Pons (tissue), 1 donor: ENCODE measurements at regions not wholly inside any gene's neighbourhood (a gene's known extent, or its start where the extent isn't known, plus 50 kb on each side); places are given as distances from the start of the nearest gene placed in this dataset.

Source experiments
- DNase-seq: peaks from one replicate; pipeline ENCODE4 v3.0.0-alpha.2; 2016; ENCODE audit warnings: low spot score

DNA sequence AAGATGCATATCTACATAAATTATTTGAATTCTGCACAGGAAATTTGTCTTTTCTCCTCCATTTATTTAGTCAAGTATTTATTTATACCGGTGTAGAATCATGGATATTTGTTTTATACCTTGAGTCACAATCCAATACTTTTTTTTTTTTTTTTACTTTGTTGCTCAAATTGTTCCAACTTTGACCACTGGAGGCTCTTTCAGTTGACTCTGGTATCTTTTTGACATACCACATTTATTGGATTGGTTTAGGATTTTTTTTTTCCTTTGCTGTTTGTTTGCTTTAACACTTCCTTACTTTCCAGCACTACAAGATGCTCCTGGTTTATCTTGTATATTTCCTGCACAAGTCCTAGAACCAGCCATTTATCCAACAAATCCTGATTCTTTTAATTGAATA lies 543.1 kb upstream of the RIOK2 start:
- DNase-seq, result no peak

DNA sequence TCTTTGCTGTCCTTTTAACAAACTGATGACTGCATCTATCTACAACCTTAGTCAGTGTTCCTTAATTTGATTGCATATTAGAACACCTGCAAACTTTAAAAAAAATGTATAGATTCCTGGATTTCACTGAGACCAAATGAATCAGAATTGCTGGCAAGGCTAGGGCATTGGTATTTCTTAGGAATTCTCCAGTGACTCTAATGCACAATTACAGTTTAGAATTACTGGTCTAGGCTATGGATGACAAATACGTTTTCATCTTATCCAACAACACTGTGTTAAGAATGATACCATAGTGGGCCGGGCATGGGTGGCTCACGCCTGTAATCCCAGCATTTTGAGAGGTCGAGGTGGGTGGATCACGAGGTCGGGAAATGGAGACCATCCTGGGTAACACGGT lies 545.9 kb upstream of the RIOK2 start:
- no peak for DNase-seq

DNA sequence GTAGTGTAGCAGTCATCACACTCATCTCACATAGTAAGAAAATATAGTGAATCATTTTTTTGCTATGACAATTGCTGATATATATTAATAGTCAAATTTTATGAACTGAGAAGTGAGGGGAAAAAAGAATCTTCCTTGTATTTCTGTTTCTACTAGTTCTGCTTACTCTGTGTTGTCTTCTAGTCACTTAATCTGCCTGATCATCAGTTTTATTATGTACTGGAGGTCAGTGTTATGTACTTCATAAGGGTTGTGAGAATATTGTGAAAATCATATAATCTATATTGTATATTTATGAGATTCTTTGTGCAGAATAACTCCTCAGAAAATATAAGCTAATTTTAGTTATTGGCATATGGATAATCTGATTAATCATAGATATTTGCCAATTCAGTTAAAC lies 546.9 kb upstream of the RIOK2 start:
- DNase-seq, result no peak

DNA sequence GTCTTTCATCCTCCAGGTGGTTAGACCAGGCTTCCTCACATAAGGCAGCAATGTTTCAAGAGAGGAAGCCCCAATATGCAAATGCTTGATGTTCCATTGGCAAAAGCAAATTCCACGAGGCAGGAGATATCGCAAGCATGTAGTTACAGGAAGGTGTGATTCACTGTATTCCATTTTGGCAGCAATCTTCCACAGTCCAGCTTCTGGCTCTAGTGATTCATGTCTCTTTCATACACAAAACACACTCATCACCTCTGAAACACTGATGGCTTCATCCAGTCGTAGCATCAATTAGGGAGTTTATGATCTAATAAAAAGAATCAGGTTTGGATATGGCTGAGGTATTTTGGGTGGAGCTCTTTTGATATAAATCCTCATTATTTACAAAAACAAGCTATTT lies 552.2 kb upstream of the RIOK2 start:
- DNase-seq, result no peak

DNA sequence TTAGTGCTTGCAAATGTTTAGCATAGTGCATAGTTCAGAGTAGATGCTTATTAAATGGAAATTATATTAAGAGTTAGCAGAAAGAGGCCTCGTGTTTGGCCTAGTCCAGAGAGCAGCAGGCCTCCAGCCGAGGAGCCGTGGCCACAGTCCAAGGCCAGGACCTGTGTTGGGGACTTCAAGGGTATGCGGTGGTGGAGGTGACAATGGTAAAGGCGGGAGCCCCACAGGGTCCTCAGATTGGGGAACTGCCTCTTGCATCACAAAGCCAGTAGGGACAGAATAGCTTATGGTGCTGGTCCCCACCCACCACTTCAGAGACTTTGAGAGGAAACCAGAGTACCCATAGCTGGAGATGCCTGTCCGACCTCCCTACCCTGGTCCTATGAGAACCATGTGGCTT lies 554.6 kb upstream of the RIOK2 start:
- no peak for DNase-seq

DNA sequence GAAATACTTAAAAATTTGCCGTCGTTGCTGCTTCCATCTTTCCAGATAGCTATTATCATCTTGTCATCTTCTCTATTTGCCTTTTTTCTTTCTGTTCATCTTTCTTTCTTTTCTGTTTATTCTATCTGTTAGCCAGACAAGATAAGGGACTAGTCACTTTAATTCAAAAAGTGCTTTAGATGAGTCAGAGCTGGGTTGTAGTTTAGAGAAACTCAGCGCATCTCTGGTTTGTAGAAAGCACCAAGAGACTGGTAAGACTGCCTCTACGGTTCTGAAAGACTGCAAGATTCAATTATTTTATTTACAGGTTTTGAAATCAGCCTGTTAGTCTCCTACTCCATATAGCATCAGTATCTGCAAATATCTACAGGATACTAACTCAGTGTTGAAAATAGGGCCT lies 562.8 kb upstream of the RIOK2 start:
- DNase-seq, result no peak

DNA sequence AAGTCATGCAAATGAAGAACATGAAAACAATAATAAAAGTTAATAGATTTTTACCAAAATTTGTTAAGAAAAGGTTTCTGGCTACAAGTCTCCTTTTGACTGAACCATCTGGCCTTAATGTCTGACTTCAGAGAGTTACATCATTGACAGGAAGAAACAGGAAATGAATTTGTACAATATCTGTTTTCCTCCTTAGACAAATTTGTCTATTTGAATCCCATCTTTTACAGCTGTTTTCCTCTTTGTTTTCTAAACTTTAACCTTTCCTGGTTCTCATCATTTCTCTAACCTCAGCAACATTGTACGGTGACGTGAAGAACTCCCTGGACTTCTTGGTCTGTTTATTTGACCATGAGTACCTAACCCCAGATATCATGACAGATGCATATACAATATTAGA lies 567.5 kb upstream of the RIOK2 start:
- DNase-seq, result no peak

DNA sequence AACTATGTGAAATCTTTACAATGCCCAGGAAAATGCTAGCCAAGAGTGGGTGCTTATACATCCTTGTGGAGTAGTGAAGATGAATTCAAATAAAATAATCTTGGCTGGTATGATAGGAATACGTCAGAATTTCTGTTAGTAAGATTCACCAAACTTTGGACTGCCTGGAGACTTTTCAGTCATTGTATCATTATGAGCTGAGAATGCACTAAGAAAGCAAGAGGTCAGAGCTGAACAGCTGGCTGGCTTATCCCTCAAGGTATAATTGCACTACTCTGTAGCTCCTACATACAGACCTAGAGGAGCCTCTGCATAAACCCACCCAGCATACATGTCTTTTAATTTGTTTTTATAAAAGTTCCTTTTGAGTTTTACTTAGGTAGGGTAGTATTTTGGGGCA lies 568.5 kb upstream of the RIOK2 start:
- DNase-seq, result no peak

DNA sequence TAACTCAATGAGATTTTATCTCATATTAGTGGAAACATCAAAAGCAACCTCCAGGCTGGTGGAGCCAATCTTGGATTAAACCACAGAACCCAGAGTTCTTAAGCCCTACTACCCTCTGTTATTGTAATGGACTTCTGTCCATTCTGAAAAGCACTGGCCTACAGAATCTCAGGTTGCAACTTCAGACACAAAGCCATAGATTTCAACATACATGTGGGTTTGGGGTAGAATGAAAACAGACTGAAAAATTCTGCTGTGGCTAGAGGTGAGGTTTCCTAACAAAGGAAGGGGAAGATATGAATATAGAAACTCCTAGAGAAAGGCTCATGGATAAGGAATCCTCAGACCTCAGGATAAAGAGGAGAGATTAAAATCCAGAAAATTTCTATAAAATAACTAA lies 569.8 kb upstream of the RIOK2 start:
- DNase-seq, result no peak

DNA sequence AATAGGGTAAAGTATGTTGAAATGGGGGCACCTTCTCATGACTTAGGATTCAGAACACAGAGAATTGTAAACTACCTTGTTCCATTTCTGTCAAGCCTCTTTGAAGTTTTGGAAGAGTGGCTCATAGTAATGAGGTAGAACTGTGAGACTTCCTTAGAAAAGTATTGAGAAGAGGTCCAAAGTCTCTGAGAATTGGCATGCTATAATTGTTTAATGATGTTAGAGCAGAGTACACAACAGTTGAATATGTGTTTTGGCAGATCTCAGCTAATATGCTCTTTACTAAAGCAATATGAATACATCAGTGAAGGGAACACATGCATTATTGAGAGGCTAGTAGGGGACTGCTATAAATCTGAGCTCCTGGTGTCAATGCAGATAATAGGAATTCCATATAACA lies 579.4 kb upstream of the RIOK2 start:
- no peak for DNase-seq

DNA sequence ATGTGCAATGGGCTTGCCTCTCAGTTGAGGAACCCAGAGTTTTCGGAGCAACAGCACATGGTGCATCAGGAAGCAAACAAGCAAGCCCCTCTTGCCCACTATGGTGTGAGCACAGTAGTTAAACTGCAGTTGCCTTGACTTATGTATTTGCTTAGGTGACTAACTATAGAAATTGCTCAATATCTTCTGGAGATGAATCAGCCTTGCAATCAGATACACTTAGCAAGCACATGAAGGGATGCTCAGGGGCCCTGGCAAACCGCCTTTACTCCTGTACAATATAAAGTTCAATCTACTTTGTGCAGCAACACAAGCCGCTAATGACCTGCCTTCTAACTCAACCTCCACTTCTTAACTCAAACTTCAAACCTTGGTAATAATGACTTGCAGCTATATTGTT lies 581.7 kb upstream of the RIOK2 start:
- DNase-seq, result no peak

DNA sequence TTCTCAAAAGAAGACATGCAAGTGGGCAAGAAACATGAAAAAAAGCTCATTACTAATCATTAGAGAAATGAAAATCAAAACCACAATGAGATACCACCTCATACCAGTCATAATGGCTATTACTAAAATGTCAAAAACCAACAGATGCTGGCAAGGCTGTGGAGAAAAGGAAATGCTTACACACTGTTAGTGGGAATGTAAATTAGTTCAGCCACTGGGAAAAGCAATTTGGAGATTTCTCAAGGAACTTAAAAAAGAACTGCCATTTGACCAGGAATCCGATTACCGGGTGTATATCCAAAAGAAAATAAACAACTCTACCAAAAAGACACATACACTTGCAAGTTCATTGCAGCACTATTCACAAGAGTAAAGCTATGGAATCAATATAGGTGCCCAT lies 595.4 kb upstream of the RIOK2 start:
- no peak for DNase-seq

DNA sequence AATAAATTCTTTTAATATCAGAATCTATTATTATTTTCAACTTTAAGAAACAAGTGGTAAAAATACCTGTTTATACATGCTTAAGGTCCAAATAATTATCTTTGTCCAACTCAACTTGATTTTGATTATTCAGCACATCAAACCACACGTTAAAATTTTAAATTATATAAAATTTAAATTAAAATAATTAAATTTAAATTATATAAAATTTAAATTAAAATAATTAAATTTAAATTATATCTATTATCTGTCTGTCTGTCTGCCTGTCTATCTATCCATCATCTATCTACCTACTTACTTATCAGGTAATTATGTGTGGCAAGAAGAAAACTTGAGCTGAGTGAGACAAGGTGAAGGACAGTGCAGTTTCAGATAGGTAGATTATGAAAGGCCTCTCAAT lies 605.3 kb upstream of the RIOK2 start:
- no peak for DNase-seq

DNA sequence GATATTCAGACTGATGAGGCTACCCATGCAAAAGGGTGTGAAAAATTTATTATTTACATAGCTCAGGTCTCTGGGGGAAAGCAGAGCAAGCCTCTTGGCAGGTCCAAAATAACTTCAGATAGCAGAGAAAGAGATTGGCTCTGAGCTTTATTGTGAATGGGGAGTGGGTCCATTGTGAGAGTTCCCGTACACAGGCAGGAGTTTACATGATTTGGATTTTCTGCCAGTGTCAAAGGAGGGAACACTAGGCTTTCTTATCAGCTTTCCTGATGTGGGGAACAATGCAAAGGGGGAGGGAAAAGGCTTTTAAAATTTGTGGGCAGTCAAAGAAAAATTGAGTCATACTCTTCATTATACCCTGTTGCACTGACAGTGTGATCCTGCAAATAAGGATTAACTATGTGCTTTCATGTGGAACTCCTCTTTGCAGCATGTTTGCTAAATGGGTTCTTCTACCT lies 615.0 kb upstream of the RIOK2 start:
- DNase-seq, result no peak

DNA sequence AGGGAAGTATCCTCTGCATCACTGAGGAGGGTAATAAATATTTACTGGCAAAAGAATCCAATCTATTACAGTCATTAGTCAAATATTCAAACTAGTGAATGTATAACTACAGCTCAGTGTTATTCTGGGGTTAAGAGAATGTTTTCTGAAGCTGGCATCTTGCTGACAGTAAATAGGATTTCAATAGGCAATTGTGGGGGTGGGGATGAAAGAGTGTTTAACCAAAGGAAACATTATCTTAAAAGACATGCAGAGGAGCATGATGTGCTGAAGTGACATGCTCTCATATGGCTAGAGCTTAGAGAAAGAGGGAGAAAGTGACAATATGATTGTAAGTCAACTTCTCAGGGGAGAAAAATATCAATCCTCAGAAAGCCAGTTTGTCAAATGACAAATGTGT lies 618.4 kb upstream of the RIOK2 start:
- DNase-seq, result no peak

DNA sequence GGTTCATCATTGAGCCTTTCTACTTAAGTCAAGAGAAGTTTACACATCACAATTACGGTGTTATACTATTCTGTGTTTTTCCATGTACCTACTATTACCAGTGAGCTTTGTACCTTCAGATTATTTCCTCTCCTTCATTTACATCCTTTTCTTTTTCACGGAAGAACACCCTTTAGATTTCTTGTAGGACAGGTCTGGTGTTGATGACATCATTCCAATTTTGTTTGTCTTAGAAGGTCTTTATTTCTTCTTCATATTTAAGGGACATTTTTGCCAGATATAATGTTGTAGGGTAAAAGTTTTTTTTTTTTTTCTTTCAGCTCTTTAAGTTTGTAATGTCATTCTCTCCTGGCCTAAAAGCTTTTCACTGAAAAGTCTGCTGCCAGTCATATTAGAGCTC lies 637.1 kb upstream of the RIOK2 start:
- no peak for DNase-seq

DNA sequence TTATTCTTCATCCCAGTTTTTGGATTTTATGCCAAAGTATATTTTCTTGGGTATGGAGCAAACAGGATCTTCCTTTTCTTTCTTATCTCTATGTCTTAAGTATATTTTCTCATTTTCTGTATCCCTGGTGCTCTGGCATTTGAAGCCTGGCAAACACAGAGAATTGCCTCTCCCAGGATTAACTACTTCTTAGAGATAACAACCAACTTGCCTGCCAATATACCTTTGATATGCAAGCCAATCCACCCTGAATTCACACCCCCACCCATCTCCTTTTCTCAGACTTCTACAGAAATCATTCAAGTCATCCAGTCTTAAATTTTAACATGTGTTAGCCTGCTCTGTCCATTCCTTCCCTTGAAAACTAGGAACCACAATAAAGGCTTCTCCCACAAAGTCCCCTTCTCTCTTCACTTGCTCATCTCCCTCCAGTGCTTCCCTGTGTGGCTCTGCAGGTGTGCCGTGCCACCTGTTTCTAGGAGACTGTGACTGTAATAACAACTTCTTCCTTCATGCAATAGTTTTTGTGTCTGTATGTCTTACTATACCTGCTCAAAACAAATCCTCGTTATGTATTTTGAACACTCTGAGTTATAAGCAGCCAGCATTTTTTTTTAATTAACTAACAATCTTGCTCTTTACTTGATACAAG lies 649.7 kb upstream of the RIOK2 start:
- no peak for DNase-seq

DNA sequence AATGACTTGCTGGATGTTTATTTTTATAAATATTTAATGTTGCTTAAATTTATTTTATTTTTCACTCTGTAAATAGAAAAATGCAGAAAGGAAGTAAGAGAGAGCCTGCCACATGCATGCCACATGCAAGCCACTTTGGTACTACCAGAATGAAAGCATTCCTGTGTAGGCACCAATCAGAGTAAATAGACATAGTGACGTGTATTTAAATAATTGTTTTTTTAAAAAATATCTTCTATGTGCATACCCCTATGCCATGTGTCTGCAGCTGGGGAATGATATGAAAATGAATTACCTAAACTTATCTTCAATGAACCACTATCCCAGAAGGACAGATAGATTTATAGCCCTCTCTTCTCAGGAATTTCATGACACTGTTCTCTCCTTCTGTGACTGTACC lies 651.5 kb upstream of the RIOK2 start:
- no peak for DNase-seq

DNA sequence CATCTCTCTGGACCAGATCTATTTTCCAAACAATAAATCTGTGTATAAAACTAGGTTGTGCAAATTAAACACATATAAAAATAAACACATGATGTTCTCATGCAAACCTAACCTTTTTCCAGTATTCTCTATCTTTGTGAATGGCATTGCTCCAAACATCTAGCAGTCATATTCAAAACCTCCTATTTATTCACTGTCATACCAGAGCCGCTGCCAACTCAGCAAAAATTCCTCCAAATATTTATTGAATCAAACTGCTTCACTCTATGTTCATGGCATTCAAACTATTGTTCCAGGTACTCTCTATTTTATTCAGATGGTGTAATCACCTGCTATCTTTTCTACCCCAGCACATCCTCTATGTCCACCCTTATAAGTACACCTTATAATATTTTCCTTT lies 652.1 kb upstream of the RIOK2 start:
- DNase-seq, result no peak

DNA sequence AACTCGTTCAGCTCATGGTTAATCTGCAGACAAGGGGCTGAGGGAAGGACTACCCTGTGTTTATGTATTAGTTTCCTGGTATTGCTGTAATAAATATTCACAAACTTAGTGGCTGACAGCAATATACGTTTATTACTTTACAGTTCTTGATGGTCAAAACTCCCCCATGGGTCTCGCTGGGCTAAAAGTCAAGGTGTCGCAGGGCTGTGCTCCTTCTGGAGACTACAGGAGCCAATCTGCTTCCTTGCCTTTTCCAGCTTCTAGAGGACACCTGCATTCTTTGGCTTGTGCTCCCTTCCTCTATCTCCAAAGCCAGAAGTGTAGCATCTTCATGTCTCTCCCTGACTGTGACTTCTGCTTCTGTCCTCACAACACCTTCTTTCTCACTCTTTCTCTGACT lies 653.8 kb upstream of the RIOK2 start:
- no peak for DNase-seq

DNA sequence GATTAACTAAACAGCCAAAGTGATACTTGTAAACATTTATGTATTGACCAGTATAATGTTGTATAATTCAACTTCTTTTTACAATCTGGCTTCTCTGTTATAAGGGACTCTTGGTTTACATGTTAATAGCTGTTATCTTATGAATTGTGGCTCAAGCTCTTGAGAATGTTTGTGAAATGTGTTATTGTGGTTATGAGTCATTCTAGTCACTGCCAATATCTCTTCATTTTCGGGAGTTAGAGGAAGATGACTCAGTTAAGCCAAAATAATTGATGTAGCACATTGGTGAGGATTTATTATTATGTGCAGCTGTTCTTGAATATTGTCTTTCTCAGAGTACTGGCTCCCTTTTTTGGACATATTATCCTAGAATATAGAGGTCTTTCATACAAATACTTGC lies 655.2 kb upstream of the RIOK2 start:
- peak; percentile 16 for DNase-seq

DNA sequence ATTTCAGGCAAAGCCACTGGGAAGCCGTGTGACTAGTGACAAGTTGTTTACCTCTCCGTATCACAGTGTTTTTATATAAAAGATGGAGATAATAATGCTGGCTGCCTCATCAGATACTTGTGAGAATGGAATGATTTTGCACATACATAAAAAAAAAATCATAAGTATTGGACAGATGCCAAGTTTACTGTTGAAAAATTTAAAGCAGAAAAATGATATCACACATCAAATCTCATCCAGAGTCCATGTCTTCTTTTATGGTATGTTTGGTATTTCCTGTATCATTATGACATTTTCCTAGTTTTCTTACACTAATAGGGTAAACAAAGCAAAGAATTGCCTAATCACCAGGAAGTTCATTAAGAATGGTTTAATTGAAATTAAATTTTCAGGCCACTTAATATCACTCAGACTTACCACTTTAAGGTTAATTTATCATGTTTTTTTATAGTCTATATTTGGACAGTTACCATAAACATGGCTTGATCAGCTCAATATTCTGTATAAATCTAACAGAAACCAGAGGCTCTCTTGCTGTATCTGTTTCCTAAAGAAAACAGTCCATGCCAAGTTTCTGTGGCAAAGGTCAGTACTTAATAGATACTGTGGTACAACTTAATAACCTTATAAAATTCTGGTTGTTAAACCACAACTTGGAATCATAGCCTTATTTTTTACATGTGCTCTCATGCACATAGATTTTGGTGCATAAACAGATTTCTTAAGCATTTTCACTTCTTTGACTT lies 656.5 kb upstream of the RIOK2 start:
- DNase-seq, result no peak

DNA sequence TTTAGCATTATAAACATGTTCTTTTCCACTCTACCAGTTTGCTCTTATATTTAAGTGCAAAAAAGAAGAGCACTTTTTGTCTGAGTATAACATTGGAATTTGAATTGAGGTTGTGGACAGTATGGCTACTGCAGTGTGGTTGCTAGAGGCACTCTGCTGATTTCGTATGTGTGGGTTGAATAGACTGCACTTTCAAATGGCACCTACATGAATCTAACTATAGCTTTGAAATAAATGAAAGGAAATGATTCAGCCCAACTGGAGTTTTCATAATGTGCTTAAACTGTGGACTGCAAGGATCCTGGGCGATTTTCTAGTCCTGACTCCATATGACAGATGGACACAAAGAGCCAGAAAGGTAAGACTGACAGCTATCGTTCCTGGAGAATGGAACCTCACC lies 657.6 kb upstream of the RIOK2 start:
- no peak for DNase-seq

DNA sequence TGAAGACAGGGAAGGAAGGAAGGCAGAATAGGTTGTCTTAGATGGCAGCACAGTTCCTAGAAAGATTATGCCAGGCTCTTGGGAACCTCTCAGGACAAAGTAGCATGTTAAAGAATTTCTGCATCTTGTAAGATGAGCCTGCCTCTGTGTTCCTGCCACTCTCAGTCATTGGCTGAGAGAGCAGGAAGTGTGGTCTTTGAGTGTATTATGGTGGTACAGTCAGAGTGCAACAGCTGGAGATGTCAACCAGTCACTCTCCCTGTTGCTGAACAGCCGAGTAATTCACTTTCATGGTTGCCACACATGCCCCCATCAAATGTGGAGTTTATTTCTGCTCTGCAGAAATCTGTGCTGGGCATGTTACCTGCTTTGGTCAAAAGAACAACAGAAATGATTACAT lies 659.6 kb upstream of the RIOK2 start:
- DNase-seq, result no peak
